Central memory CD4-positive, alpha-beta T cell (primary cell): ENCODE measurements at regions not wholly inside any gene's neighbourhood (a gene's known extent, or its start where the extent isn't known, plus 50 kb on each side); places are given as distances from the start of the nearest gene placed in this dataset.
"Not testable (repeated sequence)": the region's sequence is repeated elsewhere in the genome, so short reads cannot be mapped to it uniquely, and the experiment has no call there.

Experiments
- DNase-seq: peaks from one replicate; pipeline ENCODE4 v3.0.0; 2022

DNA sequence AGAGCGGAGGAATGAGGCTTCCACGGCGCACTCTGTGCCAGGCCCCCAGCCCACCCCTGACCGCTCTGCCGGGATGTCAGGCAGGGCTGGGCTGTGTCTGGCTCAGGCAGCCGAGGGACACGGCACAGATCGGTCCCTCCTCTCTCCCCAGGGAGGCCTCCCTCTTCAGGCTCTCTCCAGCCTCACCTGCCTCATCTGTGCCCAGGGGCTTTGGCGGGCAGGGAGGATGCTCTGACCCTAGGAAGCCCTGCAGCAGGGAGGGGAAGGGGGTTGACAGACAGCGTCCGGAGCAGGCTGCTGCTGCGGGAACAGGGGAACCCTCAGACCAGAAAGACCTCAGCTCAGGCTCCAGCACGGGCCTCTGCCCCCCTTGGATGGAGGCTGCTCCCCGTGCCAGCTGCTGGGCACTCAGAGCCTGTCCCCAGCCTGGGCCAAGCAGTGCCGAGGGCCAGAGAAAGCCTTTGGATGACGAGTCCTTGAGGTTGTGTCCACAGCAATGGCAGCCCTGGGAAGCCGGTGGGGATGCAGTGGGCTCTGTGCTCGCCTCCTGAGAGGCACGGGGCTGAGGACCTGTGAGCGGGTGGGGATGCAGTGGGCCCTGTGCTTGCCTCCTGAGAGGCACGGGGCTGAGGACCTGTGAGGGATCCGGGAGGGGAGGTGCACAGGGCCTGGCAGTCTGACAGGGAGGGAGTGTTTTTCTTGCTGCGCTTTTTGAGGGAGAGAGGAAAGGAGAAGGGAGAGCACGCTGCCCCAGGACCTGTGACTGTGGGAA, 66.9 kb downstream of the FOXL3 start:
- DNase-seq: no peak

DNA sequence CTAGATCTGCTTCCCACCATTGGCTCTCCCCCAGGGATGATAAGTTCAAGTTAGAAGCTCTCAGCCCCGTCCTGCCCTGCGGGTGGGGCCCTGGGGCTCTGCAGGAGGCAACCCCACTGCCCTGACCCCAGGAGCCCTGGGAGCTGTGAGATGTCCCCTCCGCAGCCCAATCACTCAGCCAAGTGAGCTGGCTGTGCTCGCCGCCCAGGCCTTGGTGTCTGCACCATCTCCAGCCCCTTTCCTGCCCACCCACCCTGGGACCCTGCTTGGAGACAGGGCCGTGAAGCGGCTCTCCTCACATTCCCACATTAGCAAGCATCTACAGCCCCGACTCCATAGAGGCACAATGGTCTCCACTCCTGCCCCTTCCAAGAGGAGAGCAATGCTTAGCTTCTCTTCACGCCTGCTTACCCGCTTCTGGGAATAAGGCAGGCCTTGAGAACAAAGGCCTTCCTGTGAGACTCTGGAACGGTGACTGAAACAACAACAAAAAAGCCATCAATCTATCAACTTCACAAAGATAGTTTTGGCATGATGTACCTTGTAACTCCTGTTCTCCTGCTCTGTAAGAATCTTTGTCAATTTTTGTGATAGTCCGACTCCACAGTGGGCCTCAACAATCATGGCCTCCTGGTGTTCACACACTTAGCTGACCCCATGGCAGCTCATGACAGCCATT, 67.7 kb downstream of the FOXL3 start:
- DNase-seq: no peak

DNA sequence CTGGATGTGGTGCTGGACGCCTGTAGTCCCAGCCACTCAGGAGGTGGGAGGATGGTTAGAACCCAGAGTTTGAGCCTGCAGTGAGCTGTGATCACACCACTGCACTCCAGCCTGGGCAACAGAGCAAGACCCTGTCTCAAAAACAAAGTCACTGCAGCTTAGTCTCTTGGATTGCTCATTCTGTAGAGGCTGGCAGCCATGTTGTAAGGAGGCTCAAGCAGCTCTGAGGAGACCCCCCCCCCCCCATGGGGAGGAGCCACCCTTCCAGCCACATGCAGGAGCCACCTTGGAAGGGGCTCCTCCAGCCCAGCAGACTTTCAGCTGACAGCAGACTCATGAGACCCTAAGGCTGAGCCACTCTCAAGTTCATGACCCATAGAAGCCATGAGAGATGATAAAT, 68.4 kb downstream of the FOXL3 start:
- no peak for DNase-seq

DNA sequence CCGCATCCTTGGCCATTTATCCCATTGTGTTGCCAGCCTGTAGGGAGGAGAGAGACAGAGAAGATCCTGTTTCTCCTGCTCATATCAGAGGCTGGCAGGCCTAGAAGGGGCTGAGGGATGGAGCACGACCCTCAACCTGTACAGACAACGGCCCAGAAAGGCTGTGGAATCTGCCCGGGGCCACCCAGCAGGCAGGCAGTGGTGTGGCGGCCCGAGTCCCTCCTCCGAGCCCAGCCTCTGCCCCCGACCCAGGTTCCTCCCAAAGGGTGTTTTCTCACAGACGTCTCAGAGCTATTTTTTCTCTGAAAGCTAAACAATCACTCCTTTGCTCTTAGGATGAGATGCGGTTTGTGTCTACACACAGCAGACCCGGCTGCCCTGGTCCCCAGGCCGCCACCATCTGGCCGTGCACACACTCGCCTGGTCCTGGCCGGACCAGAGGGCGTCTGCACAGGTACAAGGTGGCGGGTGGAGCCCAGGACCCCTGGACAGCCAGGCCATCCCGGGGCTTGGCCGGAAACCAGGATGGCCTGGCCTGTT, 69.3 kb downstream of the FOXL3 start:
- no peak for DNase-seq

DNA sequence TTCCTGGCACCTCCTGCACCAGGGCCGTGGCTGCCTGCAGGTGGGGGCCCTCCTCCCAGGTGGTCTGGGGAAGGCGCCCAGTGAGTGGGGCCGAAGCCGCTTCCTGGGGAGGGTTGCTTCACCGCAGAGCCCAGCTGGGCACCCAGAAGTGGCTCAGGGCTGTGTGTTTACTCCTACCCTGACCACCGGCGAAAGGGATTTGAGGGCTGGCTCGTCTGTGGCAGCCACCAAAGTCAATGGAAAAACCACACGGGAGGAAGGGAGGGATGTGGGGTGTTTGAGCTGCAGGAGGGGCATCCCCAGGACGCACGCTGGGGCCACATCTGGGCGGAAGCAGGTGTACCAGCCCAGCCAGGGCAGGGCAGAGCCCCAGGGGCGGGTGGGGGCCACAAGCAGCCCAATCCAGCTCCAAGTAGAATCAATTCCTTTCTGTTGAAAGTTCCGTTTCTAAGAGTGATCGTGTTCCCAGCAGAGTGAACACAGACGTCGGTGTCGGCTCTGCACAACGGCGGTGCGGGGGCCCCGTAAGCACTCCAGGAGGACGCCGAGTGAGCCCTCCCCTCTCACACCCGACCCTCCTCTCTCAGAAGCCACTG, 69.9 kb downstream of the FOXL3 start:
- no peak for DNase-seq

DNA sequence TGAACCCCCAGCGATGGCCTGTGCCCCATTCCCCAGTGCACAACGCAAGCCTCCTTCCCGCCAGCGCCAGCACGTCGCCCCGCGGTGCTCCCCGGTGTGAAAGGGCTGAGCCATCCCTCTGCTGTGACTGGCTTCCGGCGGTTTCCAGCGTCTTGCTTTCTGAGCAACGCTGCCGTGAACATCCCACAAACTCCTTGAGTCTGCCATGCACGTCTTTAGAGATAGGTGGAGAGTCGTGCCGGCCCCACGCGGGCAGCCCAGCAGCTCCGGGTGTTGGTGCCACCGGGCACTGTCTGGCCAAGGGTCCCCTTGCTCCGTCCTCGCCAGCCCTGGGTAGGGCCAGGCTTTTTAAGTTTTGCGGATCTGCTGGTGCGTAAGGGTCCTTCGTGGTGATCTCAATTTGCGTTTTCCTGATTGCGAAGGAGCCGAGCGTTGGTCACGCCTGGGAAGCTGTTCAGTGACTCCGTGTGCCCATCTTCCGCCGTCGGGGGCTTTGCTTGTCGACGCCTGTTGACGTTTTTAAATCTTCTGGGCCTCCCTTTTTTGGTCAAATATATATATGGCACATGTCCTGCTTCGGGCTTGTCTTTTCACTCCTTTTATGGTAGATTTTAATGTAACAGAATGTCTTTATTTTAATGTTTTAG, 70.6 kb downstream of the FOXL3 start:
- DNase-seq: peak; percentile 30

DNA sequence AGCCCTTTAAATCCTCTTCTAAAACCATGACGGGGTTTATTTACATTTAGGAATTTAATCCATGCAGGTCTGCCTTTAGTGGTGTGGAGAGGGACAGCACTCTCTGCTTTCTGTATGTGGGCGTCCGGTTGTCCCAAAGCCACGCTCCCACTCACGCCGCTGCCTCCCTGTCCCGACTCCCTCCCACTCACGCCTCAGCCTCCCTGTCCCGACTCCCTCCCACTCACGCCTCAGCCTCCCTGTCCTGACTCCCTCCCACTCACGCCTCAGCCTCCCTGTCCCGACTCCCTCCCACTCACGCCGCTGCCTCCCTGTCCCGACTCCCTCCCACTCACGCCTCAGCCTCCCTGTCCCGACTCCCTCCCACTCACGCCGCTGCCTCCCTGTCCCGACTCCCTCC, 71.2 kb downstream of the FOXL3 start:
- not testable (repeated sequence) for DNase-seq

DNA sequence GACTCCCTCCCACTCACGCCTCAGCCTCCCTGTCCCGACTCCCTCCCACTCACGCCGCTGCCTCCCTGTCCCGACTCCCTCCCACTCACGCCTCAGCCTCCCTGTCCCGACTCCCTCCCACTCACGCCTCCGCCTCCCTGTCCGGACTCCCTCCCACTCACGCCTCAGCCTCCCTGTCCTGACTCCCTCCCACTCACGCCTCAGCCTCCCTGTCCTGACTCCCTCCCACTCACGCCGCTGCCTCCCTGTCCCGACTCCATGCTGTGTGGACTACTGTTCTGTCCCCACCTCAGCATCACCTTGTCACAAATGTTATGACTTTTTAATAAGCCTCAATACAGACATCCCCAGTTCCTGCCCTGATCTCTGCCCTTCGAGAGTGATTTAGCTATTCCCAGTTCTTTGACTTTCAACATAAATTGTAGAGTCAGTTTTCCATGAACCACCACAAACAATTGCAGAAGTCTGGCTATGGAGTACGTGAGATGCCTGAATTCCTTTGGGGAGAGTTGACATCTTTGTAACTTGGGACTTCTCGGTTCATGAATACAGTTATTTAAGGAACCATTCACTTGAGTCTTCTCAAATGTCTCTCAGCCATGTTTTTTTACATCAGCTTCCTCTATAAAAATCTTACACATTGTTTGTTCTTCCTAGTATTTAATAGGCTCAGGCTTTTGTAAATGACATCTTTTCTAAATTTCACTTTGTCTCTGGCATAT, 71.9 kb downstream of the FOXL3 start:
- no peak for DNase-seq

DNA sequence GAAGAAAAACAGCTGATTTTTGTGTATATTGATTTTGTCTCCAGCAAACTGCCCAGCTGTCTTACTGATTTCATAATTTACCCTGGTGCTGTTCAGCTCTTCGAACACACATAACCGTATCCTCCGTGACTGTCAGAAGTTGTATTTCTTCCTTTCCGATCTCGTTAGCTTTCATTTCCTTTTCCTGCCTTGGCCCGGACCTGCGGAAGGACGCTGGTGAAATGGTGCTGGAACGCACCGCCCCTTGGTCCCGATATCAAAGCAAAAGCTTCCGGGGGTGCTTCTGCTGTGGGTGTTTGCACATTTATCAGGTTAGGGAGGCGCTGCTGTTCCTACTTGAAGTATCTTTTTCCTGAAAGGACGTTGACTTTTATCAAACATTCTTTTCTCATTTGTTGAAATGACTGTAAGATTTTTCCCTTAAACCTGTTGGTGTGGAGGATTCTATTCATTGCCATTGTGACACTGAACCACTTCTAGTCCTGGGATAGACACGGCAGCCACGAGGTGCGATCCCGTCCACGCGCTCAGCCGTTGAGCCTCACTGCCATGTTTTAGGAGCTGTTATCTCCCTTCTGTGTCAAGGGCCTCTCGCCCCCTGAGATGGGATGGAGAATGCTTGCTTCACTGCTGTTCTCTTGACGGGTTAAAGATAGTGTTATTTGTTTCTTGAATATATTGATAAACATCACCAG, 72.6 kb downstream of the FOXL3 start:
- DNase-seq: peak; percentile 58

DNA sequence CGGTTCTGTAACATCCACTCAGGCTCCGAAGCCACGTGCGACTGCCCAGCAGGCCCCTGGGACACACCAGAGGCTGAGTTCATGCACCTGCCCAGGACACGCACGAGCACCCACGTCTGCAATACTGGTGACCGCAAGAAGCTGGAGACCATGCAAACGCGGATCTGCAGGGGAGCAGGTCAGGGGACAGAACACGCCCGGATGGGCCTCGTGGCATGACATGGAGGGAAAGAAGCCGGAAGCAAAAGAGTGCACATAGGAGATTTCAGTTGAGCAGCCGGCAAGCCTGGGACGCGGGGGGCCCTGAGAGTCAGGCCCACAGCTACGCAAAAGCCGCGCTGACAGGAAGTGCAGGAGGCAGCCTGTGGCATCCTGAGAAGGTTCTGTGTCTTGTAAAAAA, 73.7 kb downstream of the FOXL3 start:
- DNase-seq: peak; percentile 42

DNA sequence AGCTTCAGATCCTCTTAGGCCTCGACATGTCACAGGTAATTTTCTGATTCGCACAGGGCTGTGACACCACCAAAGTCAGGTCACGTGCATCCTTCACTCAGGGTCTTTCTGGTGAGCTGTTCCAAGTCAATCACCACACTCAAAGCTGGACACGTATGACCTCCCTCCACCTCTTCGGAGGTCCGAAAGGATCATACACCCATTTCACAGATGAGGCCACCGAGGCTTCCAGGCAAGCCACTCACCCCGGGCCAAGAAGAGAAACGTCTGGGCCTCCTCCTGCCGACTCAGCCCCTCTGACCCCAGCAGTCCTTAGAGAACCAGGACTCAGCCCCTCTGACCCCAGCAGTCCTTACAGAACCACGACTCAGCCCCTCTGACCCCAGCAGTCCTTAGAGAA, 74.6 kb downstream of the FOXL3 start:
- DNase-seq: no peak

DNA sequence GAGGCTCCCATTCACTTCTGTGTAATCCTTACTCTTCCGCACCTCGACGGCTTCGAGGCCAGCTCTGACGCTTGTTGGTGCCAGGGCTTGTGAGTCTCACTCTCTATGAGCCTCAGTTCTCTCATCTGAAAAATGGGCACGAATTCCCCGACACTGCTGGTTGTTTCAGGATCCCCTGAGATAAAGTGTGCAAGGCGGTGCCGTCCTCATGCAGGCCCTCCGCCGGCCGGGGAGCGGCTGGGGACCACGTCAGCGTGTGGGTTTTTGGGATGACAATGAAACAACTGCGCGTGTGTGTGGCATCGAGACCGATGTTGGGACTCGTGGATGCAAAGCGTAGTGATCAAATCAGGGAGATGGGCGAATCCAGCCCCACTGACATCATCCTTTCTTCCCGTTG, 75.6 kb downstream of the FOXL3 start:
- DNase-seq: no peak

DNA sequence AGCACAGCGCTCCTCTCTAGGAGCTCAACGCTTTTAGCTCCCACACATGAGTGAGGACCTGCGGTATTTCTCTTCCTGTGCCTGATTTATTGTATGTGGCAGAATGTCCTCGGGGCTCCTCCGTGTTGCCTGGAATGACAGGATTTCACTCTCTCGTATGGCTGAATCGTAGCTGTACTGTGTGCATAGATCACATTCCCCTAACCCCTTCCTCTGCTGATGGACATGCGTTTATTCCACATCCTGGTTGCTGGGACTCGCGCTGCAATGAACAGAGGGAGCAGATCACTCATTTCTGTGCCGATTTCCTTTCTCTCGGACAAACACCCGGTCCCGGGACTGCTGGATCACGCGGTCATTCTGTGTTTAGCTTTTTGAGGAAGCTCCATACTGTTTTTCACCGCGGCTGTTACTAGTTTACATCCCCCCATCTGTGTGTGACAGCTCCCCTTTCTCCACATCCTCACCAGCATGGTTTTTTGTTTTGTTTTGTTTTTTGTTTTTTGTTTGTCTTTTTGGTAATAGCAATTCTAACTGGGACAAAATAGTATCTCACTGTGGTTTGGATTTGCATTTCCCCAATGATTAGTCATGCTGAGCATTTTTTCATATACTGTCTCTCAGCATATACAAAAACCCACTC, 76.3 kb downstream of the FOXL3 start:
- DNase-seq: no peak

DNA sequence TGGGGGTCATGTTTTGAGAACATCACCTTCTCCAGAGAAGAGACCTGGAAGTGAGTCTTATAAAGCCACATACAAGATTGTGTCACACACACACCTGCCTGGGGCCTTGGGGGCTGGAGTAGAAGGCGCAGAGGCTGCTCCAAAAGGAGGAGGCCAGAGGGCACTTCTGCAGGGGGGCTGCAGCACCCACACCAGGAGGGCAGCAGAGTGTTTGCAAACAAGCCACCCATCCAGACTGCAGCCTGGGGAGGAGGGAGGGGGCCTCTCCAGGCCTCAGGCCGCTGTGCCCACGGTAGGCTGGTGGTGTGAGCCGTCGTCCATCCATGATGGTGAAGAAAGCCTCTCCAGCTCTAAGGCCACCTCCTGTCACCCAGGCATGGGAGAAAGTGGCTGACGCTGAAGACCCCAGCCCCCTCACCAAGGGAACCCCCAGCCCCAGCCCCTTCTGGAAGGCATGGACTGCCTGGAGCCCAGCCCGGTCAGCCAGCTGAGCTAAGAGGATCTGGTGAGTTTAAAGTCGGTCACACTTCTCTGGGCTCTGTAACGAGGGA, 77.5 kb downstream of the FOXL3 start:
- no peak for DNase-seq

DNA sequence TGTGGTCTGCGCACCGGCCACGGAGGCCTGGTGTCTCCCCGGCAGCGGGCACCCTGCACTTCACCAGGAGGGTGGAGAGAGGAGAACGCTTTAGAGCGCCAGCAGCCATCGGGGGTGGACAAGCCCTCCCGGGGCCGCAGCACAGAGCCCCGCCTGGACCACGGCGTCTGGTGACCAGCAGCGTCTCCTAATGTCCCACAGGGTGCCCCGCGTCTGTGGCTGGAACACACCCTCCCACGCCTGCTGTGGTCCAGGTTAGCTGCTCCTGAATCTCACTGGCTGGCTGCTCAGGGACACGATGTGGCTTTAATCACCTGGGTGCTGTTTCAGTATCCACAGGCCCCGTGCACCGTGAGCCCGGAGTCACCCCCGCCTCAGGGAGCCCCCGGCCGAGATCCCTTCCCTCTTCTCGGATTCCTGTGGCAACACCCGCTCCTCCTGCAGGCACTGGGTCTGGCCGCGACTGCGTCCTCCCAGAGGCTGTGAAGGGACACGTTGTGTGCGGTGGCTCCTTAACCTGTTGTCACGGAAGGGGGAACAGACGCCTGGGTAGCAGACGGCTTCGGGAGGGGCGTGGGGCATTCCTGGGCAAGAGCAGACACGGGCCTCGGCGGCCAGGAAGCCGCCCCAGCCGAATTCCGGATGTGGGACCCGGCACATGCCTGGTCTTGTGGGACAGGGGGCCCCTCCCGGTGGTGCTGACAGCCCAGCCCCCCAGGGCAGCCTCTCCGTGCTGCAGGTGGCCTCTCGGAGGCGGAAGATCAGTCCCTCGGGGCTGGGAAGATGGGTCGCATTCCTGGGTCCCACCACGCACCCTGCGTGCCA, 78.9 kb downstream of the FOXL3 start:
- DNase-seq: no peak

DNA sequence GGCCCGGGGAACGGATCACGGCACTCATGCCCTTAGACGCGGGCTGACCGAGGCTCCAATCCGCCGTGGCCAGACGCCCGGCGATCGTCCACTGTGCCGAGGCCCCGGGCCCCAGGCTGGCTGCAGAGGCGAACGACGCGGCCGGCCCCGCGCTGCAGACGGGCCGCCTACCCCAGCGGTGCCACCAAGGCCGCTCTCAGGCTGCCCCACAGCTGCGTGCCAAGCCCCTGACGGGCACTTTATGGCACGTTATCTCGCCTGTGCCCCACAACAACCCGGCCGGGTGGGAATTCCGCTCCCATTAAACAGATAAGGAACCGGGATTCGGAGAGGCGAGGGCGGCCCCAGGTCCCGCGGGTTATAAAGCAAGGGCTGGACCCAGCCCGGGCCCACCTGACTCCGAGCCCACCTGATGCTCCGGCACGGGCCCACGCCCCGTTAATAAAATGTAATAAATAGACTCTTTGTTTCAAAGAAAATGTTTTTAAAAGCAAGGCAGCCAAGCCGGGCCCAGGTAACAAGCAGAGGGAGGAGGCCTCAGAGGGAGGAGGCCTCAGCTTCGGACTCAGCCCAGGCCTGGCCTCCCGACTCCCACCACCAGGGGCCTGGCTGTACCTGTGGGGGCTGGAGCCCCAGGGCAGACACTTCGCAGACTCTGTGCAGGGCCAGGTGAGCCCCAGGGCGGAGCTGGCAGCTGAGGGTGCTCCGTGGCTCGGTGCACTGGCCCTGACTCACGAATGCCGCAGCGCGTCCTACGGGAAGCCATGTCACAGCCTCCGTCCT, 79.7 kb downstream of the FOXL3 start:
- no peak for DNase-seq

DNA sequence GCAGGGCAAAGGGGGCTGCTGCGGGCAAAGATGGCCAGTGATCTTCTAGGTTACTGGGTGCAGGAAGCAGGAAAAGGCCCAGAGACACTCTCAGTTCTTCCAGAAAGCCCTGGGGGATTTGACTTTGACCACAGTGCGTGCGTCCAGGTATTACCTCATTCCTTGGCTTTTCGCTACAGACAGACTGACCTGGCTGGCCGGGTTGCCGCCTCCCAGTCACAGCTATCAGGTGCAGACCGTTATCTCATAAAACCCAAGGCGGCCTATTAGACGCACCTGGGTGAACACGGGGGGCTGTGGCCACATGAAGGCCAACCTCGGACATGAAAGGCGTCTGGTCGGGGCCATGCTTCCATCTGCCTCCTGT, 80.3 kb downstream of the FOXL3 start:
- DNase-seq: no peak

DNA sequence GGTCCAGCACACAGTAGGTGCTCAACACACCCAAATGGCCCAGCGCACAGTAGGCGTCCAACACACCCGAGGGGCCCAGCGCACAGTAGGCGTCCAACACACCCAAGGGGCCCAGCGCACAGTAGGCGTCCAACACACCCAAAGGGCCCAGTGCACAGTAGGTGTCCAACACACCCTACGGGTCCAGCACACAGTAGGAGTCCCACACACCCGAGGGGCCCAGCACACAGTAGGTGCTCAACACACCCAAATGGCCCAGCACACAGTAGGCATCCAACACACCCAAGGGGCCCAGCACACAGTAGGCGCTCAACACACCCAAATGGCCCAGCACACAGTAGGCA, 80.8 kb downstream of the FOXL3 start:
- DNase-seq: no peak

DNA sequence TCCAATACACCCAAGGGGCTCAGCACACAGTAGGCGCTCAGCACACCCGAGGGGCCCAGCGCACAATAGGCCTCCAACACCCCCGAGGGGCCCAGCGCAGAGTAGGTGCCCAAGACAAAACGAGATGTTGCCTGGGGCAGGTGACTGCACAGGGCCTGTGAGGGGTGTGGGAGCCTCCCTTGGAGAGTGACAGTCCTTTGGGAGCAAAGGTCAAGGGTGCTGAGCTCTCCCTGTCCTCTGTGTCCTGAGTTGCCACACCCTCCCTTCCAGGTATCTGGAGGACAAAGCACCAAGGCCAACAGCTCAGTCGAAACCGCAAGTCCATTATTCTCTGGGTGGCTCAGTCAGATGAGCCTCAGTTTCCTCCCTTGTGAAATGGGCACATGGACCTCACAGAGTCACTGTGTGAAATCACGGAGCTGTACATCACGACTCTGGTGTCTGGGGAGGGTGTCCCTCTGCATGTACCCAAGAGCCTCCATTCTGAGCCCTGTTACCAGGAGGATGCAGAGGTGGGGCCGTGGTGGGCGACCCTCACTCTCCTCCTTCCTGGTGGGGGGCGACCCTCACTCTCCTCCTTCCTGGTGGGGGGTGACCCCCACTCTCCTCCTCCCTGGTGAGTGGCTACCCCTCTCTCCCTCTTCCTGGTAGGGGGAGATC, 81.3 kb downstream of the FOXL3 start:
- DNase-seq: no peak
